ENCODE measurements at regions not wholly inside any gene's neighbourhood (a gene's known extent, or its start where the extent isn't known, plus 50 kb on each side); places are given as distances from the start of the nearest gene placed in this dataset.

DNA sequence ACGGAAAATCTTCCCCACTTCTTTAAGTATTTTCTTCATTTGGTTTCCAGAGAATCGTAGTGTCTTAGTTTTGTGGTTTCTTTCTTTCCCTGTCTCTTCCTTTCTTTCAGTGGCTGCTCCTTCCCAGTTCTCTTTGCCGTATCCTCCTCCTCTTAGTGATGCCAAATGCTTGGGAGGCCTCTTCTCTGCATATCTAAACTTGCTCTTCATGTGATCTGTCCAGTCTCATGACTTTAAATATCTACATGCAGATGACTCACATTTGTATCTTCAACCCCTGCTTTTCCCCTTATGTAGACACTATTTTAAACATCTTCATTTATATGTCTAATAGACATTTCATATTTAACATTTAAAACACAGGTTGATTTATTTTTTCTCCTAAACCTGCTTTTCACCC is 149.2 kb downstream of the PTCSC3 start:
- ATAC-seq (no peak), DNase-seq (ENCODE audit: low read depth, low spot score) (no peak)
- ChIA-PET CTCF (no interaction called here), POLR2A (no interaction called here)
- no peaks in the 10 kb centered on the region for H3K36me3 ChIP-seq (ENCODE audit: control insufficient read depth, insufficient read depth, low read length)
- BruUV-seq (replicated peaks): no TSS peak
- H3K9me3 ChIP-seq (ENCODE audit: control insufficient read depth, insufficient read depth, low read depth, low read length): no peaks in the 10 kb centered on the region
- intact Hi-C loops (cut with micrococcal nuclease; ENCODE audit: unreplicated experiment): no loop called here
- TF ChIP-seq, protein P1, sequence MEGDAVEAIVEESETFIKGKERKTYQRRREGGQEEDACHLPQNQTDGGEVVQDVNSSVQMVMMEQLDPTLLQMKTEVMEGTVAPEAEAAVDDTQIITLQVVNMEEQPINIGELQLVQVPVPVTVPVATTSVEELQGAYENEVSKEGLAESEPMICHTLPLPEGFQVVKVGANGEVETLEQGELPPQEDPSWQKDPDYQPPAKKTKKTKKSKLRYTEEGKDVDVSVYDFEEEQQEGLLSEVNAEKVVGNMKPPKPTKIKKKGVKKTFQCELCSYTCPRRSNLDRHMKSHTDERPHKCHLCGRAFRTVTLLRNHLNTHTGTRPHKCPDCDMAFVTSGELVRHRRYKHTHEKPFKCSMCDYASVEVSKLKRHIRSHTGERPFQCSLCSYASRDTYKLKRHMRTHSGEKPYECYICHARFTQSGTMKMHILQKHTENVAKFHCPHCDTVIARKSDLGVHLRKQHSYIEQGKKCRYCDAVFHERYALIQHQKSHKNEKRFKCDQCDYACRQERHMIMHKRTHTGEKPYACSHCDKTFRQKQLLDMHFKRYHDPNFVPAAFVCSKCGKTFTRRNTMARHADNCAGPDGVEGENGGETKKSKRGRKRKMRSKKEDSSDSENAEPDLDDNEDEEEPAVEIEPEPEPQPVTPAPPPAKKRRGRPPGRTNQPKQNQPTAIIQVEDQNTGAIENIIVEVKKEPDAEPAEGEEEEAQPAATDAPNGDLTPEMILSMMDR (IDR thresholded peaks at IDR 0.05): no peak
- no peak for TF ChIP-seq TCF7L2 (IDR thresholded peaks at IDR 0.05; ENCODE audit: low read depth, low read length)
- TF ChIP-seq, protein P2, sequence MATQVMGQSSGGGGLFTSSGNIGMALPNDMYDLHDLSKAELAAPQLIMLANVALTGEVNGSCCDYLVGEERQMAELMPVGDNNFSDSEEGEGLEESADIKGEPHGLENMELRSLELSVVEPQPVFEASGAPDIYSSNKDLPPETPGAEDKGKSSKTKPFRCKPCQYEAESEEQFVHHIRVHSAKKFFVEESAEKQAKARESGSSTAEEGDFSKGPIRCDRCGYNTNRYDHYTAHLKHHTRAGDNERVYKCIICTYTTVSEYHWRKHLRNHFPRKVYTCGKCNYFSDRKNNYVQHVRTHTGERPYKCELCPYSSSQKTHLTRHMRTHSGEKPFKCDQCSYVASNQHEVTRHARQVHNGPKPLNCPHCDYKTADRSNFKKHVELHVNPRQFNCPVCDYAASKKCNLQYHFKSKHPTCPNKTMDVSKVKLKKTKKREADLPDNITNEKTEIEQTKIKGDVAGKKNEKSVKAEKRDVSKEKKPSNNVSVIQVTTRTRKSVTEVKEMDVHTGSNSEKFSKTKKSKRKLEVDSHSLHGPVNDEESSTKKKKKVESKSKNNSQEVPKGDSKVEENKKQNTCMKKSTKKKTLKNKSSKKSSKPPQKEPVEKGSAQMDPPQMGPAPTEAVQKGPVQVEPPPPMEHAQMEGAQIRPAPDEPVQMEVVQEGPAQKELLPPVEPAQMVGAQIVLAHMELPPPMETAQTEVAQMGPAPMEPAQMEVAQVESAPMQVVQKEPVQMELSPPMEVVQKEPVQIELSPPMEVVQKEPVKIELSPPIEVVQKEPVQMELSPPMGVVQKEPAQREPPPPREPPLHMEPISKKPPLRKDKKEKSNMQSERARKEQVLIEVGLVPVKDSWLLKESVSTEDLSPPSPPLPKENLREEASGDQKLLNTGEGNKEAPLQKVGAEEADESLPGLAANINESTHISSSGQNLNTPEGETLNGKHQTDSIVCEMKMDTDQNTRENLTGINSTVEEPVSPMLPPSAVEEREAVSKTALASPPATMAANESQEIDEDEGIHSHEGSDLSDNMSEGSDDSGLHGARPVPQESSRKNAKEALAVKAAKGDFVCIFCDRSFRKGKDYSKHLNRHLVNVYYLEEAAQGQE (IDR thresholded peaks at IDR 0.05; ENCODE audit: insufficient read depth in 1 of 2, low read depth in 2 of 2, low read length in 1 of 2): no peak
- no peak for TF ChIP-seq SIN3A (IDR thresholded peaks at IDR 0.05; ENCODE audit: borderline replicate concordance, insufficient read depth, low read depth, low read length)
- no peak for TF ChIP-seq POLR2AphosphoS5 (IDR thresholded peaks at IDR 0.05; ENCODE audit: low read depth, low read length)
- no peak overlapping the region for H3K4me3 ChIP-seq (ENCODE audit: low read depth in 2 of 2, low read length in 2 of 2)
- H3K27me3 ChIP-seq (ENCODE audit: control insufficient read depth, insufficient read depth, low read length): peaks cover 3% of the 10 kb centered on the region; the same call in 1 of the 2 replicates
- H3K4me1 ChIP-seq (ENCODE audit: control insufficient read depth, insufficient read depth, low read length): no peaks in the 10 kb centered on the region
- H3K27ac ChIP-seq (ENCODE audit: low read length): no peak overlapping the region
- in situ Hi-C loops (cut with HindIII; ENCODE audit: low pct_unique_long_range_greater_than_20kb, low sequenced_read_pairs): no loop called here

DNA sequence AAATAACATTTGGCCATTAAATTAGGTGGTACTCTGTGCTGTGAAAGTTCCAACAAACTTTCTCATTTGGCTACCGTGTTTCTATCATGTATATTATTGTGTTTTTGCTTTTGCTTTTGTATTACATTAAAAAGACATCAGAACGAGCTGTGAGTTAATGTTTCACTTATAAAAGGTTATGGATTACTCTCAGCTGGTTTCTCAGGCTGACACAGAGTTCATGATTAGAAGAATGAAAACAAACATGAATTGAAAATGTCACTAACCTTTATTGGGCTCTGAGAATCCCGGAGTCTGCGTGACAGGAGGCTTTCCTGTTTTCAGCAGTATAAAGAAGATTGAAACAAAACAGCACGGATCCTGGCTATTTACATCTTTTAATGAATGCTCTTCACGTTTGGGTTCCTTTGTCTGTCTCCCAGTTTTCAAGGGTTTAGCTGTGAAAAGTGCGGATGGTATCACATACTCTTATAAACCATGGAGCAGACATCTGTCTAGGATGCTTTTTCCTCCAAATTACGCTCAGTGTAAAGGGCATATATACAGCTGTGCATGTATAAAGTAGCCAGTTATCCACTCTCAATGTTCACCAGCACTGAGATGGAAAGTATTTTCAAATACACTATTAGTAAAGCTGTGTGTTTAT is 153.6 kb downstream of the PTCSC3 start:
- ATAC-seq (no peak), DNase-seq (ENCODE audit: low read depth, low spot score) (no peak)
- CTCF ChIA-PET: no interaction called here
- Histone ChIP-seq H3K9me3 (ENCODE audit: control insufficient read depth, insufficient read depth, low read depth, low read length) (no peaks in the 10 kb centered on the region), H3K36me3 (ENCODE audit: control insufficient read depth, insufficient read depth, low read length) (no peaks in the 10 kb centered on the region), H3K27ac (ENCODE audit: low read length) (no peak overlapping the region), H3K27me3 (ENCODE audit: control insufficient read depth, insufficient read depth, low read length) (peaks cover 3% of the 10 kb centered on the region; the same call in 1 of the 2 replicates), H3K4me3 (ENCODE audit: low read depth in 2 of 2, low read length in 2 of 2) (no peak overlapping the region), H3K4me1 (ENCODE audit: control insufficient read depth, insufficient read depth, low read length) (no peaks in the 10 kb centered on the region)
- BruUV-seq (replicated peaks): no TSS peak
- POLR2A ChIA-PET: interaction anchor here (0.5 kb wide), 1 partner anchor 19 kb away, joined by 4 read pairs; no protein-coding TSS in a partner anchor
- intact Hi-C loops (cut with micrococcal nuclease; ENCODE audit: unreplicated experiment): no loop called here
- in situ Hi-C loops (cut with HindIII; ENCODE audit: low pct_unique_long_range_greater_than_20kb, low sequenced_read_pairs): no loop called here
- TF ChIP-seq POLR2AphosphoS5 (IDR thresholded peaks at IDR 0.05; ENCODE audit: low read depth, low read length) (no peak), TCF7L2 (IDR thresholded peaks at IDR 0.05; ENCODE audit: low read depth, low read length) (no peak), SIN3A (IDR thresholded peaks at IDR 0.05; ENCODE audit: borderline replicate concordance, insufficient read depth, low read depth, low read length) (no peak)
- TF ChIP-seq, protein P1 (IDR thresholded peaks at IDR 0.05): no peak
- TF ChIP-seq, protein P2 (IDR thresholded peaks at IDR 0.05; ENCODE audit: insufficient read depth in 1 of 2, low read depth in 2 of 2, low read length in 1 of 2): no peak

Data from Panc1 (cell line).